Stimulated activated naive CD8-positive, alpha-beta T cell treated with anti-CD3 and anti-CD28 coated beads, Interleukin-15, Interleukin-2, amounts not matched to agents 100 U/mL and 50 U/mL, for 24 hours (primary cell): ENCODE measurements at regions not wholly inside any gene's neighbourhood (a gene's known extent, or its start where the extent isn't known, plus 50 kb on each side); places are given as distances from the start of the nearest gene placed in this dataset.

ENCODE experiments used
- ATAC-seq: fragments of 150-1000 bp; cut with Tn5 transposase; one replicate; pipeline ENCODE4 v1.10.0; 2021
- DNase-seq: peaks from one replicate; pipeline ENCODE4 v3.0.0; 2021

- no peak for DNase-seq
- no peak for ATAC-seq
Observed at GRCh38 chr2:67240507-67240906, 156.6 kb upstream of the ETAA1 start.

DNA sequence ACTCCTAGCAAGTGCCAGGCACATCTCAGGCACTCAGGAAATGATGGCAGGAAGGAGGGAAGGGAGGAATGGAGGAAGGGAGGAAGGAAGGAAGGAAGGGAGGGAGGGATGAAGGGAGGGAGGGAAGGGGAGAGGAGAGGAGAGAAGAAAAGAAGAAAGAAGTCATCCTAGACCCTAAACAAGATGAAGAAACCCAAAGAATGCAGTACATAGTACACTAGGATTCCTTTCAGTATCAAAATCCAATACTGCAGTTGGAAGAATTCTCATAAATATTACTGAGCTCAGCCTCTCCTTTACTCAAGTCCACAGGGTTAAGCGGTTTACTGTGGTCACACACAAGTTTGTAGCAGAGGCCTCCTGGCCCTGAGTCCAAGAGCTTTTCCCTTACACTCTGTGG is 155.7 kb upstream of the ETAA1 start:
- ATAC-seq (no peak), DNase-seq (no peak)

DNA sequence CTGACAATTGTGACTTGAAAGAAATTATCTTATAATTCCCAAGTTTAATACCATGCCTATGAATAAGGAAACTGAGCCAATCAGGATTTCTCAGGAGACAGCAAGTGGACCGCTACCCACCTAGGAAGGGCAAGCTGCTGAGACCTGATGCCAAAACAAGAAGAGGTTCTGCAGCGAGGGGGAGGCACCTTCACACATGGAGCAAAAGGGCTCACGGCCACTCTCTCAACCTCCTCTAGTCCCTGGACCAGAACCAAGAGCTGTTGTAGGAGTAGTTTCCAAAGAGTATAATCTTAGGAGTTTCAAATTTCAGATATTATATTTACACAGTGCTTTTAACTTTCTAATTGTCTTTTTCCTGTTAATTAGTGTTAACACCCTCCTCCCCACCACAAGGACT is 154.7 kb upstream of the ETAA1 start:
- ATAC-seq, result no peak
- no peak for DNase-seq

GRCh38 chr2:67243919-67244318 is 153.2 kb upstream of the ETAA1 start:
- DNase-seq, result no peak
- no peak for ATAC-seq

DNA sequence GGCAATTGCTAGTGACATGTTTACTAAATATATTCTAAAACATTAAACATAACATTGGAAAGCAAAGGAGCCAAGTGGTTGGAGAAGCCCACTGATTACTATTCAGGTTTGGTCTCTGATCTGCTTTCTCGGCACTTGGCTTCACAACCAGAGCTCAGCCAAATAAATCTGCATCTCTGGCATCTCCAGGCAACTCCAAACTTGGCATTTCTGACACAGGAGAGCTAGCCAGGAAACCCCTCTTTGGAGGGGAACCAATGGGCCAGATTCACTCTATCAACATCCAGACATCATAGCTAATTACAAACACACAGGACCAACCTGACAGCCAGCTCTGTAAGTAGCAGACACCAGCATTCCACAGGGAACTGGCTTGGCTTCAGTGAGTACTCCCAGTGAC is 150.3 kb upstream of the ETAA1 start:
- DNase-seq, result no peak
- ATAC-seq, result no peak

DNA sequence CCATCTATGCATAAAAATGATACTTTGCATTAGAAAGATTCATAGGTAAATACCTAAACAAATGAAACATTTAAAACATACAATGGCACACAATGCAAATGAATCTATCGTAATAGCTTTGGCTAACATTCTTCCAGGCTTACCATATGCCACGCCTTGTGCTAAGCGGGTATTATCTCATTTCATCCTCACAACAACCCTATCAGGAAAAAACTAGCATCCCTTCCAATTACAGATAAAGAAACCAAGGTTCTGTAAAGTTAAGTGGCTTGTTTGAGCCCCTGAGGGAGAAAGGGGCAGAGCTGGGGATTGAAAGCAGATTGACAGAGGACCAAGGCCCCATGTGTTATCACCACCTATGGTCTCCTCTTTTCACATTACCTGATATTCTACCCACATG is 145.4 kb upstream of the ETAA1 start:
- DNase-seq (no peak), ATAC-seq (no peak)

- DNase-seq, result no peak
- ATAC-seq, result no peak
Observed at GRCh38 chr2:67255933-67256615, 141.1 kb upstream of the ETAA1 start.

DNA sequence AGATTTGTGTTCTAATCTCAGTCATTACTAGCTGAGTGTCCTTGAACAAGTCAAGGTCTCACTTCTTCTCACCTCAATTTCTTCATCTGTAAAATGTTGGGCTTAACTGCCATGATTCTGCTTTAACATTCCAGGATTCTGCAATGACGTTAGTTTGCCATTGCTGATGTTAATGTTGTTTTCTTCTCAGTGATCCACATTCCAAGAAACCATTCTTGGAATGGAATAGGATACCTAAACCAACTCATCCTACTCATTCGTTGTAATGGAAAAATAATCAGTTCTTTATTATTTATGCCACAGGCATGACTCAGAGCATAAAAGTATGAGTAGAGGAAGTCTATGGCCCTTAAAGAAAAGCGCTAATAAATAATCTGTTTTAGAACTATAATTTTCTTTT is 140.2 kb upstream of the ETAA1 start:
- DNase-seq (no peak), ATAC-seq (no peak)

- DNase-seq (no peak), ATAC-seq (no peak)
Observed at GRCh38 chr2:67258122-67258521, 139.0 kb upstream of the ETAA1 start.

GRCh38 chr2:67258831-67259230 is 138.3 kb upstream of the ETAA1 start:
- ATAC-seq (no peak), DNase-seq (no peak)

DNA sequence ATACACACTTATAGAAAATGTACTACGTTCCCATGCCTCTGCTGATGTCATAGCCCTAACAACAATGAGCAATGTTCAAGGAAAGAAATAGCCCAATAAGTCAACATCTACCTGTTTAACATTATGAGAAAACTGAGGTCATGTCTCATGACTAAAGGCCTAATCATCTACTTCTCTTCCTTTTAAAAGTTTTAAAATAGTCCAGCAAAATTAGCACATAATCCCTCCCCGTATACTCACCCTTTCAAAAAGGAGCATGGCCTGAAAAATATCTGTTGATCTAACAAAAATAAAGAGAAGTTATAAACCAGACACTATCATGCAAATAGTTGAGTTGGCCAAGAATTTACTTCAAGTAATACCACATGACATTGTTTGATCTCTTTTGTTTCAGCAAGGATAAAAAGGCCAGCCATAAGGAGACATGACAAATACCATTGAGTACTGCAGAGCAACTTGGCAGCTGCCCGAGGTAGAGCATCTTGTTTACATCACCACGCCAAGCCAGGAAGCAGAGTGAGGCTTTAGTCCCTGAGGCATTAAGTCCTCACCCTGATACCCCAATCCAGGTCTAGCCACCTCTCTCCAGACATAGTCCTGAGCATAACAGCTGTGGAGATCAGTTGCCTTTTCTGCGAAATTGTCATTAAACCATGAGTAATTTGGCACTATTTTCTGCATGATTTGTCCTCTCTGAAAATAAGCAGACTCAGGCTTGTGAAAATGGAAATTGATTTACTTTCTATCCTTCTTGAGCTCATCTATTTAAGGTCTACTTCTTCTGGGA is 137.4 kb upstream of the ETAA1 start:
- no peak for ATAC-seq
- DNase-seq, result no peak

DNA sequence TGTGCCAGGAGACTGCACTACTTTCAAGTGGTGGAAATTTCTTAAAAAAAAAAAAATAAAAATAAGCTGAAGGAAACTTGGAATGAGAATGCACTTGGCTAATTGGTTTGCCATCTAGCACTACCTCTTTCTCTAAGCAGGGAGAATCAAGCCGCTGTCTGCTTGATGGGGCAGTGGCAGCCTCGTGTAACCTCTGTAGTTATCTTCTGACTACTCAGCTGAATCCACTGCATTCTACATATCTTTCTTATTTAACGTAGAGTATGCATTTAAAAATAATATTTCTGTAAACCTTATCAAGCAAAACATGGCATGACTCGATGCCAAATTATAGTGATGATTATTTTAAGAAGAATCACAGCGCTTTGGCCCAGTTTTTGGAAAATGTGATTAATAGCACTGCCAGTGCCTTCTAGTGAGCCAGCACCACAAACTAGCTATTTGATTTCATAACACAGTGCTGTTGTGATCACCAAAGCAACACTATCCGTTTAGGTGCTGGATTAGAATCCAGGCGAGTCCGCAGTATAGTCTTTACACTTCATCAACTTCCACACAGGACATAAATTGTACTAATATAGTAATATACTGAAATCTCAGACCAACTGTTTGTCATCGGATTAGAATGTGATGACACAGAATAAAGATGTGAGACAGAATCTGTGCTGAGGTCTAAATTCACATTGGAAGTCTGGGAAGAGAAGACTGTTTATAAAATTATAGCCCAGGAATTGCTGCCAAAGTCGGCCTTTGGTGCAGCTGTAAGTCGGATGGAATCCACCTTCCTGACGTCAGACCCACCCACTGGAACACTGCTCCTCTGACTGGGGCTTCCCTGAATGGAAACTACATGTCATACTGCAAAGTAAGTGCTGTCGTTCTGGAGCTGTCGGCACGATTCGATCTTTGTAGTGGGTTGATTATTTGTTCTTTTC is 136.5 kb upstream of the ETAA1 start:
- DNase-seq (no peak), ATAC-seq (no peak)

DNA sequence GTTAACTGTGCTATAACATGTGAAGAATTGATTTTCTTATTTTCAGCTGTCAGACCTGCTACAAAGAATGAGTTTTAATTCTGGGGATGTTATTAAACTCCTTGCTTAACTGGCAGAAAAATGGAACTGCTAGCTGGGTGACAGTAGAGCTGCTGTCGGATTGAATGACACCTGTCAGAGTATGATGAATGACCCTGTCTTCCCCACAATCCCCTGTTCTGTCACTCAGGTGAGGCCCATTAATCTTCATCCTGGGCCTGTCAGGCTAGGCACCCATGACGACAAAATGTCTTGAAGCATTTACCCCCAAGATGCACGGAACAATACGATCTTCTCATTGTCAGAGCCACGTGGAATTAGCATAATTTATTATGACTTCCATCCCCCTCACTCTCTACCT is 129.9 kb upstream of the ETAA1 start:
- no peak for DNase-seq
- no peak for ATAC-seq

GRCh38 chr2:67268797-67269196 is 128.3 kb upstream of the ETAA1 start:
- DNase-seq, result no peak
- no peak for ATAC-seq

DNA sequence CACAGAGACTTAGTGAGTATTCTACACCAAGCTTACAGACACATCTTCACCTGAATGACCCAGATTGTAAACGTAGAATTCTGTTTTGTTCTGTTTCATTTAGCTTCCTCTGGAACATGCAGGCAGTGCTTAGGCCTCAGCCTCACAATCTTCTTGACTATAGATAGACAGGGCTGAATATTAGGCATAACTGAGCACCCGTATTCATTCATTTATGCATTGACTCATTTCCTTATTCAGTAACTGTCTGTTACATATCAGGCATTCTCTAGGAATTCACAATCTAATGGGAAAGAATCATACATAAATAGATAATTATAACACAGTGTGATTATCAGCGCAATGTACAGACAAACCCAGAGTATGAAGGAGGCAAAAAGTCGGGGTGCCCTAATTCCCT is 124.9 kb upstream of the ETAA1 start:
- ATAC-seq, result no peak
- DNase-seq, result no peak

DNA sequence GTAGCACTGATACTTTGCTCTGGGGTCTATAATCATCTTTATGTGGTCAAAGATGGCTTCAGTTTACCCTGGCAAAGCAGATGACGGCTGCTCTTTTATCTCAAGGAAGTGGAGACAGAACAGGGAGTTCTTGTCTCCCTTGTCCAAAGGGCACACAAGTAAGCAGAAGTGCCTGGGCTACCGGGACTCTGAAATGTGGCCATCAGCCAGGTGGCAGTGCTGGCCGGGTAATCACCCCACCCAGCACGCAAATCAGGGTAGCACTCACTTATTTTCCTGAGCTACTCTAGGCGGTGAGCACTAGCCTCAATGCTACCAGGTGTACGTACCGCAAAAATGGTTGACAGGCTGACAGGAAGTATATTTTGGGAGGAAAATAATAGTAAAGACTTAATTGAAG is 119.7 kb upstream of the ETAA1 start:
- DNase-seq (no peak), ATAC-seq (no peak)

GRCh38 chr2:67281101-67281500 is 116.0 kb upstream of the ETAA1 start:
- DNase-seq (no peak), ATAC-seq (no peak)

DNA sequence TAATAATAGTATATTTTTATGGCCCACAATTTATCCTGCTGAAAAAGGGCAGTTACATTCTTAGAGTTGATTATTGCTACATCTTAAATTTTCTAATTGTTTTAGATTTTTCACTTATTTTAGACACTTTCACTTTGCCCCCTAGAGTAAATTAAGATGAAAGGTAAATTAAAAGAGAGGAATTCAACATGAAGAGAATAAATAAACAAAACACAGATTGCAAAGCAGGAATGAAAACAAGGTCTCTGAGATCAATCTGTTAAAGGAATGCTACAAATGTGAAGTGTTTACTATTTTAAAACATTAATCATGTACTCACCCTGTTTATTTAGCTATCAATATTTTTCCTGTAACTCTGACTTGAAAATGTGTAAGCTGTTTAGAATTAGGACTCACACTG is 113.5 kb upstream of the ETAA1 start:
- DNase-seq, result no peak
- no peak for ATAC-seq

GRCh38 chr2:67286981-67287759 is 110.0 kb upstream of the ETAA1 start:
- DNase-seq (no peak), ATAC-seq (no peak)

DNA sequence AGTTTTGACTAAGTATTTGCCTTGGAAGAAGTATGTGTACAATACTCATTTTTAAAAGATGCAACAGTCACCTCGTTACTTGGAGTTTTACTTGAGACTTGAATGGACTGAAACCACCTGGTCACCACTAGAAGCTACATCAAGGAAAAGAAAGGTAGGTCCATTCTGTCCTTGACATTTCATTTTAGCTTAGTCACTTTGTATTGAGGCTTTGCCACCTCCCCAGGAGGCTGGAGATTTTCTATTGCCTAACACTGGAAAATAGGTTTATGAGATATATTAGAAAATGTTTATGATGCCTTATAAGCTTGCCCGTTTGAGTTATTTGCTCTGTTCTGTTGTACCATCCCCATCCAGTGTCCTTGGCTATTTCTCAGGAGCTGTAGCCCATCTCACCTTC is 107.9 kb upstream of the ETAA1 start:
- DNase-seq (no peak), ATAC-seq (no peak)

GRCh38 chr2:67289921-67290371 is 107.2 kb upstream of the ETAA1 start:
- DNase-seq (no peak), ATAC-seq (no peak)
